ENCODE measurements at regions not wholly inside any gene's neighbourhood (a gene's known extent, or its start where the extent isn't known, plus 50 kb on each side); places are given as distances from the start of the nearest gene placed in this dataset.

- H3K9me3 ChIP-seq (ENCODE audit: low read length), result no peaks in the 10 kb centered on the region
- peaks cover 28% of the 10 kb centered on the region for H3K36me3 ChIP-seq (ENCODE audit: insufficient read depth, low read length)
- no peaks in the 10 kb centered on the region for H3K27me3 ChIP-seq (ENCODE audit: control insufficient read depth in 1 of 2, insufficient read depth in 2 of 2, low read length in 2 of 2)
- no peak overlapping the region for H3K9ac ChIP-seq (ENCODE audit: low read length)
- peaks cover 13% of the 10 kb centered on the region for H3K4me1 ChIP-seq (ENCODE audit: insufficient read depth, low read length)
- no peak overlapping the region for H3K4me3 ChIP-seq (ENCODE audit: low read depth in 1 of 2, low read length in 2 of 2)
- H3K27ac ChIP-seq (ENCODE audit: low read depth, low read length), result no peak overlapping the region
Measured at GRCh38 chr1:206420471-206420870, 49.8 kb upstream of the IKBKE start.
